IMR-90 (cell line): ENCODE measurements at regions not wholly inside any gene's neighbourhood (a gene's known extent, or its start where the extent isn't known, plus 50 kb on each side); places are given as distances from the start of the nearest gene placed in this dataset.

Experiments
- ATAC-seq: fragments of 200-7000 bp; cut with Tn5 transposase; 2 replicates; pipeline ENCODE4 v1.9.1; 2020; ENCODE audit warnings: low read depth, mild to moderate bottlenecking, moderate library complexity
- BruUV-seq: library from RNA; stranded (reverse); fragments of 400-500 nt; replicated peaks from 2 replicates; lab custom pipeline; 2021; lab: Mats Ljungman, UMichigan
- CTCF ChIA-PET: fragments of 300-600 bp; formaldehyde crosslinking; extraction: SDS; loops from one replicate; lab custom pipeline; 2021; ENCODE audit warnings: antibody characterized with exemption; lab: Yijun Ruan, JAX
- POLR2A ChIA-PET: fragments of 300-600 bp; sonication (Branson Sonifier 250); formaldehyde crosslinking; loops from one replicate; lab custom pipeline; 2022; ENCODE audit warnings: antibody characterized with exemption; ENCODE audit not compliant: unreplicated experiment; lab: Charles Lee
- DNase-seq: peaks from one replicate; pipeline ENCODE4 v3.0.0; 2013
- H2AFZ ChIP-seq: replicated peaks from 2 replicates; pipeline ENCODE3; 2013; ENCODE audit warnings: low read length, mild to moderate bottlenecking; ENCODE audit not compliant: poor library complexity
- H2AK5ac ChIP-seq: 2 replicates; pipeline ENCODE4 v1.6.1; 2013; ENCODE audit warnings: low read depth, low read length, inconsistent platforms
- H2AK9ac ChIP-seq: replicated peaks from 2 replicates; pipeline ENCODE3; 2013; ENCODE audit warnings: mild to moderate bottlenecking, low read depth, low read length, moderate library complexity; ENCODE audit not compliant: poor library complexity
- H2BK120ac ChIP-seq: 2 replicates; pipeline ENCODE4 v1.6.1; 2013; ENCODE audit warnings: low read depth, low read length, inconsistent platforms
- H2BK15ac ChIP-seq: 3 replicates; pipeline ENCODE4 v1.6.1; 2013; ENCODE audit warnings: low read depth, low read length, inconsistent platforms
- H2BK20ac ChIP-seq: 2 replicates; pipeline ENCODE4 v1.6.1; 2013; ENCODE audit warnings: low read depth, mild to moderate bottlenecking, inconsistent platforms, low read length, moderate library complexity
- H2BK5ac ChIP-seq: 2 replicates; pipeline ENCODE4 v1.6.1; 2013; ENCODE audit warnings: mild to moderate bottlenecking, low read depth, low read length, inconsistent platforms; ENCODE audit not compliant: poor library complexity, severe bottlenecking
- H3K14ac ChIP-seq: replicated peaks from 2 replicates; pipeline ENCODE4 v1.6.1; 2013; ENCODE audit warnings: low read depth, low read length, inconsistent platforms
- H3K18ac ChIP-seq: 2 replicates; pipeline ENCODE4 v1.6.1; 2013; ENCODE audit warnings: low read depth, low read length, control low read depth
- H3K23ac ChIP-seq: 2 replicates; pipeline ENCODE4 v1.6.1; 2013; ENCODE audit warnings: low read depth, low read length, inconsistent platforms
- H3K27ac ChIP-seq: 2 replicates; pipeline ENCODE4 v1.5.1; 2013; ENCODE audit warnings: mild to moderate bottlenecking, control low read depth, low read length; ENCODE audit not compliant: insufficient read depth
- H3K27me3 ChIP-seq: 2 replicates; pipeline ENCODE4 v1.6.1; 2013; ENCODE audit warnings: low read length; ENCODE audit not compliant: control insufficient read depth, insufficient read depth
- H3K36me3 ChIP-seq: 2 replicates; pipeline ENCODE4 v1.6.1; 2013; ENCODE audit warnings: low read length, mixed read lengths; ENCODE audit not compliant: control insufficient read depth, insufficient read depth
- H3K4ac ChIP-seq: 2 replicates; pipeline ENCODE4 v1.6.1; 2013; ENCODE audit warnings: low read depth, low read length, inconsistent platforms
- H3K4me1 ChIP-seq: 2 replicates; pipeline ENCODE4 v1.6.1; 2013; ENCODE audit warnings: low read length, mixed read lengths; ENCODE audit not compliant: control insufficient read depth, insufficient read depth
- H3K4me2 ChIP-seq: 2 replicates; pipeline ENCODE4 v1.6.1; 2013; ENCODE audit warnings: low read depth, mild to moderate bottlenecking, control low read depth, low read length, moderate library complexity
- H3K4me3 ChIP-seq: 2 replicates; pipeline ENCODE4 v1.5.1; 2013; ENCODE audit warnings: low read depth, mild to moderate bottlenecking, control low read depth, low read length, moderate library complexity; ENCODE audit not compliant: insufficient read depth
- H3K56ac ChIP-seq: 2 replicates; pipeline ENCODE4 v1.6.1; 2013; ENCODE audit warnings: low read length, inconsistent platforms; ENCODE audit not compliant: insufficient read depth; ENCODE audit errors: extremely low read depth
- H3K79me1 ChIP-seq, 2 experiments: 2 replicates each; pipeline ENCODE4 v1.6.1; 2013; ENCODE audit warnings: low read length in 2 of 2, inconsistent platforms in 1 of 2, low read depth in 1 of 2
- H3K9ac ChIP-seq: 2 replicates; pipeline ENCODE4 v1.6.1; 2013; ENCODE audit warnings: low read depth, low read length, control low read depth
- H3K9me1 ChIP-seq: 2 replicates; pipeline ENCODE4 v1.6.1; 2013; ENCODE audit warnings: low read length, inconsistent platforms; ENCODE audit not compliant: insufficient read depth
- H3K9me3 ChIP-seq: 2 replicates; pipeline ENCODE4 v1.6.1; 2013; ENCODE audit warnings: low read length; ENCODE audit not compliant: control insufficient read depth, insufficient read depth
- H4K20me1 ChIP-seq: 2 replicates; pipeline ENCODE4 v1.6.1; 2013; ENCODE audit warnings: low read length, inconsistent platforms; ENCODE audit not compliant: insufficient read depth
- H4K5ac ChIP-seq: 2 replicates; pipeline ENCODE4 v1.6.1; 2013; ENCODE audit warnings: mild to moderate bottlenecking, low read depth, low read length, control low read depth
- H4K8ac ChIP-seq, 2 experiments: 2 replicates each; pipeline ENCODE4 v1.6.1; 2013; ENCODE audit warnings: low read depth in 2 of 2, low read length in 2 of 2, control low read depth in 1 of 2, inconsistent platforms in 1 of 2
- H4K91ac ChIP-seq: 2 replicates; pipeline ENCODE4 v1.6.1; 2013; ENCODE audit warnings: low read depth, low read length, inconsistent platforms; ENCODE audit not compliant: insufficient read depth
- BHLHE40 ChIP-seq: fragments of 150-350 bp; IDR thresholded peaks from 2 replicates; pipeline ENCODE4 v1.6.1; 2016; ENCODE audit warnings: mild to moderate bottlenecking, low read depth, low read length
- CHD1 ChIP-seq: IDR thresholded peaks from 2 replicates; pipeline ENCODE4 v1.6.1; 2012; ENCODE audit warnings: low read depth, low read length, improper control_type of control experiment
- MAFK ChIP-seq: IDR thresholded peaks from 2 replicates; pipeline ENCODE4 v1.6.1; 2012; ENCODE audit warnings: low read depth, low read length, improper control_type of control experiment
- MXI1 ChIP-seq: IDR thresholded peaks from 2 replicates; pipeline ENCODE4 v1.6.1; 2012; ENCODE audit warnings: low read depth, mild to moderate bottlenecking, low read length, moderate library complexity, borderline replicate concordance
- NFE2L2 ChIP-seq: fragments of 150-350 bp; IDR thresholded peaks from 2 replicates; pipeline ENCODE4 v1.6.1; 2016; ENCODE audit warnings: low read depth, mild to moderate bottlenecking, low read length
- RAD21 ChIP-seq: IDR thresholded peaks from 2 replicates; pipeline ENCODE4 v1.6.1; 2012; ENCODE audit warnings: low read length, improper control_type of control experiment
- RCOR1 ChIP-seq: IDR thresholded peaks from 2 replicates; pipeline ENCODE4 v1.6.1; 2012; ENCODE audit warnings: mild to moderate bottlenecking, low read length, improper control_type of control experiment; ENCODE audit not compliant: insufficient replicate concordance
- WGBS, 2 experiments: methylation state at CpG; one replicate each; pipeline versions ENCODE4 v1.1.5 to v1.1.7; 2013; ENCODE audit warnings: missing lambda C conversion rate in 2 of 2; ENCODE audit not compliant: insufficient read length in 1 of 2; ENCODE audit errors: extremely low coverage in 2 of 2; 5-methylcytosine and 5-hydroxymethylcytosine counted together
- dilution Hi-C: fragments of 300-500 bp; cut with HindIII; formaldehyde crosslinking; loops from one replicate; pipeline ENCODE4 v1.14.3; 2018; ENCODE audit warnings: low sequenced_read_pairs; ENCODE audit not compliant: unreplicated experiment
- in situ Hi-C: fragments of 300-500 bp; cut with MboI; formaldehyde crosslinking; loops from 3 replicates; pipeline ENCODE4 v1.14.3; 2019; ENCODE audit warnings: low sequenced_read_pairs, inconsistent platforms, mixed read lengths
- intact Hi-C: fragments of 100-400 bp; cut with micrococcal nuclease; formaldehyde crosslinking; loops from 2 replicates; pipeline ENCODE4 v1.10.0; 2022
- TF ChIP-seq, protein P1 (sequence below): fragments of 150-350 bp; IDR thresholded peaks from 2 replicates; pipeline ENCODE4 v1.6.1; 2017; ENCODE audit warnings: mild to moderate bottlenecking, antibody characterized with exemption, low read length, low read depth

GRCh38 chr3:178200316-178200715, 335.9 kb upstream of the KCNMB2 start:
- H3K14ac ChIP-seq = no peak overlapping the region
- H3K79me1 ChIP-seq = no peaks in the 10 kb centered on the region
- no peak overlapping the region for H3K4me2 ChIP-seq
- H2AK9ac ChIP-seq = no peak overlapping the region
- DNase-seq = no peak
- H3K56ac ChIP-seq = no peak overlapping the region
- H3K27ac ChIP-seq = no peak overlapping the region
- ATAC-seq = no peak
- no peak overlapping the region for H2BK5ac ChIP-seq
- H3K9ac ChIP-seq = no peak overlapping the region
- H3K4me3 ChIP-seq = no peak overlapping the region
- intact Hi-C loops (no loop called here), in situ Hi-C loops (no loop called here), dilution Hi-C loops (no loop called here)
- no TSS peak for BruUV-seq
- no peaks in the 10 kb centered on the region for H3K9me1 ChIP-seq
- H3K9me3 ChIP-seq = no peaks in the 10 kb centered on the region
- H3K27me3 ChIP-seq = no peaks in the 10 kb centered on the region
- H4K8ac ChIP-seq = no peak overlapping the region
- H3K4me1 ChIP-seq = peaks cover 8% of the 10 kb centered on the region; the same call in 1 of the 2 replicates
- ChIA-PET POLR2A (no interaction called here), CTCF (no interaction called here)
- no peak overlapping the region for H2BK20ac ChIP-seq
- no peak overlapping the region for H2BK120ac ChIP-seq
- no peak overlapping the region for H2BK15ac ChIP-seq
- no peaks in the 10 kb centered on the region for H4K20me1 ChIP-seq
- no peak overlapping the region for H2AFZ ChIP-seq
- H3K18ac ChIP-seq = no peak overlapping the region
- H2AK5ac ChIP-seq = no peak overlapping the region
- no peaks in the 10 kb centered on the region for H3K36me3 ChIP-seq
- H4K91ac ChIP-seq = no peak overlapping the region
- no peak overlapping the region for H4K5ac ChIP-seq
- WGBS, 2 experiments = no CpG with 5 or more reads among the region's 5 CpGs
- H3K4ac ChIP-seq = no peak overlapping the region
- no peak overlapping the region for H3K23ac ChIP-seq
- TF ChIP-seq CHD1 (no peak), BHLHE40 (no peak), NFE2L2 (no peak), RAD21 (no peak), MXI1 (no peak), MAFK (no peak), RCOR1 (no peak)
- TF ChIP-seq, protein P1, sequence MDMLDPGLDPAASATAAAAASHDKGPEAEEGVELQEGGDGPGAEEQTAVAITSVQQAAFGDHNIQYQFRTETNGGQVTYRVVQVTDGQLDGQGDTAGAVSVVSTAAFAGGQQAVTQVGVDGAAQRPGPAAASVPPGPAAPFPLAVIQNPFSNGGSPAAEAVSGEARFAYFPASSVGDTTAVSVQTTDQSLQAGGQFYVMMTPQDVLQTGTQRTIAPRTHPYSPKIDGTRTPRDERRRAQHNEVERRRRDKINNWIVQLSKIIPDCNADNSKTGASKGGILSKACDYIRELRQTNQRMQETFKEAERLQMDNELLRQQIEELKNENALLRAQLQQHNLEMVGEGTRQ = no peak
